ENCODE measurements at regions not wholly inside any gene's neighbourhood (a gene's known extent, or its start where the extent isn't known, plus 50 kb on each side); places are given as distances from the start of the nearest gene placed in this dataset.

DNA sequence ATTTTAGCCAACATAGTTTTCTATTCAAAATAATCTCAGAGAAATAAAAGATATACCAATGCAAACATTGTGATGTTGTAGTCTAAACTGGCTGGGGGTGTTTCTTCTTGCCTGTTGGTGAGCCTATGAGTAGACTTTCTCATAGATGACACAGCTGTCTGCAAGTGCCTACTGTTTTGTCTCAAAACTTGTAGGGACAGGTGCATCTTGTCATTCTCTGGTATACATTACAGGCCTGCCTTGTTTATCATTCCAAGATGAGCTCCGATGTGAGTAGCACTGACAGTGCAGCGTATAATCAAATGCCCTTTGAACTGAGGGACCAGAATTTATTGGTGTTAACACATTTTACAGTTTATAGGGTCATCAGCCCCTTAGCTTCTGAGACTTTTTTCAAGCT lies 353.8 kb downstream of the PRDM5 start:
- TF ChIP-seq, protein P1, sequence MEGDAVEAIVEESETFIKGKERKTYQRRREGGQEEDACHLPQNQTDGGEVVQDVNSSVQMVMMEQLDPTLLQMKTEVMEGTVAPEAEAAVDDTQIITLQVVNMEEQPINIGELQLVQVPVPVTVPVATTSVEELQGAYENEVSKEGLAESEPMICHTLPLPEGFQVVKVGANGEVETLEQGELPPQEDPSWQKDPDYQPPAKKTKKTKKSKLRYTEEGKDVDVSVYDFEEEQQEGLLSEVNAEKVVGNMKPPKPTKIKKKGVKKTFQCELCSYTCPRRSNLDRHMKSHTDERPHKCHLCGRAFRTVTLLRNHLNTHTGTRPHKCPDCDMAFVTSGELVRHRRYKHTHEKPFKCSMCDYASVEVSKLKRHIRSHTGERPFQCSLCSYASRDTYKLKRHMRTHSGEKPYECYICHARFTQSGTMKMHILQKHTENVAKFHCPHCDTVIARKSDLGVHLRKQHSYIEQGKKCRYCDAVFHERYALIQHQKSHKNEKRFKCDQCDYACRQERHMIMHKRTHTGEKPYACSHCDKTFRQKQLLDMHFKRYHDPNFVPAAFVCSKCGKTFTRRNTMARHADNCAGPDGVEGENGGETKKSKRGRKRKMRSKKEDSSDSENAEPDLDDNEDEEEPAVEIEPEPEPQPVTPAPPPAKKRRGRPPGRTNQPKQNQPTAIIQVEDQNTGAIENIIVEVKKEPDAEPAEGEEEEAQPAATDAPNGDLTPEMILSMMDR (IDR thresholded peaks at IDR 0.05; ENCODE audit: low read depth, low read length), result no peak
- TF ChIP-seq POLR2A (IDR thresholded peaks at IDR 0.05; ENCODE audit: extremely low read depth, insufficient read length) (no peak), MYC (IDR thresholded peaks at IDR 0.05; ENCODE audit: low read depth, low read length) (no peak)
